Stimulated activated naive CD8-positive, alpha-beta T cell treated with anti-CD3 and anti-CD28 coated beads, Interleukin-15, amount 100 ng/mL, for 72 hours (primary cell): ENCODE measurements at regions not wholly inside any gene's neighbourhood (a gene's known extent, or its start where the extent isn't known, plus 50 kb on each side); places are given as distances from the start of the nearest gene placed in this dataset.

ENCODE experiments used
- ATAC-seq: fragments of 150-1000 bp; cut with Tn5 transposase; 2 replicates; pipeline ENCODE4 v1.10.0; 2021; ENCODE audit warnings: mild to moderate bottlenecking, moderate library complexity
- DNase-seq, 2 donors: peaks; one replicate each; pipeline ENCODE4 v3.0.0; 2021 to 2022
- H3K27ac Mint-ChIP-seq, 2 donors: one replicate each; pipeline ENCODE4 v1.8.0; 2022; ENCODE audit warnings: mild to moderate bottlenecking in 2 of 2, mixed read lengths in 2 of 2, moderate library complexity in 2 of 2
- H3K27me3 Mint-ChIP-seq: one replicate; pipeline ENCODE4 v1.8.0; 2022; ENCODE audit warnings: mixed read lengths
- H3K4me1 Mint-ChIP-seq: one replicate; pipeline ENCODE4 v1.8.0; 2022; ENCODE audit warnings: mild to moderate bottlenecking, mixed read lengths
- H3K4me3 Mint-ChIP-seq, 2 donors: one replicate each; pipeline ENCODE4 v1.8.0; 2022; ENCODE audit warnings: mild to moderate bottlenecking in 2 of 2, mixed read lengths in 2 of 2, moderate library complexity in 1 of 2
- H3K9me3 Mint-ChIP-seq, 2 donors: one replicate each; pipeline ENCODE4 v1.8.0; 2022; ENCODE audit warnings: mixed read lengths in 2 of 2

DNA sequence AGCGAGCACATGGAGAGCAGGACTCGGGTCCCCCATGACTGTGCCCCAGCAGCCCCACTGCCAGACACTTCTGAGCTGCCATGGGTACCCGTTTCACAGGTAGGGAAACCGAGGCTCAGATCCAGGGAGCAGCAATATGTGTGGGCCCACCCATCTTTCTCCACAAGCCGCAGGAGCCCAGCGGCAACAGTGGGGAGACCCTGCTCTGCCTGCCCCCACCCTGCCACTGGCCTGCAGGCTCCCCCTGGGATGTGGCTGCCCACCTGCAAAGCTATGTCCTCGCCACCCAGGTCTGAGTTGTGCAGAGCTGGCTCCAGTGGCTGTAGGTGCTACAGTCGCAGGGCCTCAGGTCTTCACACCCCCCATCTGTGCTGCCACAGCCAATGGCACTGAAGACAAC lies 50.6 kb upstream of the C1QTNF9B start:
- H3K4me3 Mint-ChIP-seq: no peak overlapping the region
- DNase-seq: no peak
- no peaks in the 10 kb centered on the region for H3K9me3 Mint-ChIP-seq
- H3K4me1 Mint-ChIP-seq: peaks cover 7% of the 10 kb centered on the region
- H3K27ac Mint-ChIP-seq: no peak overlapping the region
- no peak for ATAC-seq
- peaks cover 31% of the 10 kb centered on the region for H3K27me3 Mint-ChIP-seq

DNA sequence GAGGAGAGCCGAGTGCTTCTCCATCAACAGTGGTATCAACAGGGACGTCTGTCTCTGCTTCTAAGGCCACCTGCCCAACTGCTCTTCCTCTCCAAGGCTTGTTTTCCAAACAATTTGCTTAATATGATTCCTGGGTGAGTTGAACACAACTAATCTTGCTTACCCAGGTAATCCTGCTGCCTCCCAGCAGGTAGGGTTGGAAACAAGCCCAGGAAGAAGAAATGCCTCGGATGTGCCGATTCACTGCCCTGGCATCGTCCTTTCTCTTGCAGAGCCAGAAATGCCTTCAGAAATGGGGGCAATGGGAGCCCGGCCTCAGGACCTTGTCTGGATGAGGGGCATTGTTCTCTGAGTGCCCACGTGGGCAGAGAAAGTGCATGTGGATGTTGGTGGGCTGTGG lies 51.9 kb upstream of the C1QTNF9B start:
- DNase-seq (no peak), ATAC-seq (no peak)
- Mint-ChIP-seq H3K27me3 (peaks cover 40% of the 10 kb centered on the region), H3K27ac (no peak overlapping the region), H3K4me1 (peaks cover 7% of the 10 kb centered on the region), H3K4me3 (no peak overlapping the region), H3K9me3 (no peaks in the 10 kb centered on the region)

DNA sequence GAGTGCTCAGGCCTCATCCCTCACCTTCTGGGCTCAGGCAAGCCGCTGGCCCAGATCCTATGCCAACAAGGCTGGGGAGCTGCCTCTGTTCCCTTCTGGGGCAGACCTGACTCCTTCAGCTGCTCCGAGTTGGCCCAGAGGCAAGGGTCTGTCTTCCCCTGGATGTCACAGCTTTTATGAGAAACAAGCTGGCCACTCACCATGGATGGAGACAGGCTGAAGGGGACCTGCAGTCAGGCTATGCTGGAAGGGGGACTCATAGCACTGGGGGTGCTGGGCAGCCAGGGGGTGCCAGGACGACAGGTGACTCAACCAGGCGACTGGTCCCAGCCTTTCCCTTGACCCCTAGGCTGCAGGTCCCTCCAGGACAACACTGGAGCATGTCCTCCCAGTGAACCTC lies 52.4 kb upstream of the C1QTNF9B start:
- H3K9me3 Mint-ChIP-seq: no peaks in the 10 kb centered on the region
- H3K27ac Mint-ChIP-seq: no peak overlapping the region
- peaks cover 7% of the 10 kb centered on the region for H3K4me1 Mint-ChIP-seq
- DNase-seq (no peak), ATAC-seq (no peak)
- no peak overlapping the region for H3K4me3 Mint-ChIP-seq
- H3K27me3 Mint-ChIP-seq: peaks cover 46% of the 10 kb centered on the region

DNA sequence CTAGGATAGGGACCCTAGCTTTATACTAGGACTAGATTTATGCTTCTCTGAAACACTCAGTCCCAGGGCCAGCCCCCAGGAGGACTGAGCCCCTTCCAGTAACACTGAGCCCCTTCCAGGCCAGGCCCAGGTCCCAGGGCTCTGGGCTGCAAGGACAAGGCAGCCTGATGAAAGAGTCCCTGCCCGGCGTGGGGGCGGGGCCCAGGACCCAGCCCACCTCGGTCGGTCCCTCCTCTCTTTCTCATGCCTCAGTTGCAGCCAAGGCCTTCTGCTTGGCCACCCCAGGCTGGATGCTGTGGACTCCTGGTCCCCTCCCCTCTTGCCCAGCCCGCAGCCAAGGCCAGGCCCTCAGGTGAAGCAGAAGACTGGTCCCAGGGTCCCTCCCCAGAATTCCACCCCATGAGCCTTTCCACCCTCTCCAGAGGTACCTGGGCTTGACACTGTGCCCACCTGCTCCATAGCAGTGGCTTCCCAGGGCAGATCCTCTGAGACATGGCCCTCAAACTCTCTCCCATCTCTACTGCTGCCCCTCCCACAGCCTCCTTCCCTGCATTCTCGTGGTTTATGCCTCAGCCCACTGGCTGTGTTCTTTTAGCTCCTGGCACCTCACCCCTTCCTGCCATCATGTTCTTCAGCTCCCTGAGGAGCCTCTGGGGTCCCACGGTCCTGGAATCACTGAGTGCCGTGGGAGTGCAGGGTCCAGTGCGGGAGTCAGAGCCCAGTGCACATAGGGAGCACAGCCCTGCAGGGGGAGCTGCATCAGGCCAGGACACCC lies 53.6 kb upstream of the C1QTNF9B start:
- H3K27me3 Mint-ChIP-seq: peaks cover 54% of the 10 kb centered on the region
- no peak for DNase-seq
- peaks cover 16% of the 10 kb centered on the region for H3K4me1 Mint-ChIP-seq
- ATAC-seq: no peak
- H3K4me3 Mint-ChIP-seq: no peak overlapping the region
- H3K27ac Mint-ChIP-seq: no peak overlapping the region
- H3K9me3 Mint-ChIP-seq: no peaks in the 10 kb centered on the region

DNA sequence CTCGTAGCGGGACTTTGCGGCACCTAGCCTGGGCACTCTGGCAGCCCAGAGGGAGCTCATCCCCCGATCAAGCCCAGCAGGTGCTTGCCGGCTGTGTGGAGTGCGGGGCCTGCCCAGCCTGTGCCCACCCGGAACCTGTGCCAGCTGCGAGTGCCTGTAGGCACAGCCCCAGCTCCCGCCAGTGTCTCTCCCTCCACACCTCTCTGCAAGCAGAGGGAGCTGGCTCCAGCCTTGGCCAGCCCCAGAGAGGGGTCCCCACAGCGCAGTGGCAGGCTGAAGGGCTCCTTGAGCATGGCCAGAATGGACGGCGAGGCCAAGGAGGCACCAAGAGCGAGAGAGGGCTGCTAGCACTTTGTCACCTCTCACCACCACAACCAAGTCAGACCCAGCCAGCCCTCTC lies 55.5 kb upstream of the C1QTNF9B start:
- peaks cover 38% of the 10 kb centered on the region for H3K27me3 Mint-ChIP-seq
- DNase-seq (no peak), ATAC-seq (no peak)
- no peak overlapping the region for H3K4me3 Mint-ChIP-seq
- H3K4me1 Mint-ChIP-seq: peaks cover 14% of the 10 kb centered on the region
- H3K27ac Mint-ChIP-seq: no peak overlapping the region
- H3K9me3 Mint-ChIP-seq: no peaks in the 10 kb centered on the region

DNA sequence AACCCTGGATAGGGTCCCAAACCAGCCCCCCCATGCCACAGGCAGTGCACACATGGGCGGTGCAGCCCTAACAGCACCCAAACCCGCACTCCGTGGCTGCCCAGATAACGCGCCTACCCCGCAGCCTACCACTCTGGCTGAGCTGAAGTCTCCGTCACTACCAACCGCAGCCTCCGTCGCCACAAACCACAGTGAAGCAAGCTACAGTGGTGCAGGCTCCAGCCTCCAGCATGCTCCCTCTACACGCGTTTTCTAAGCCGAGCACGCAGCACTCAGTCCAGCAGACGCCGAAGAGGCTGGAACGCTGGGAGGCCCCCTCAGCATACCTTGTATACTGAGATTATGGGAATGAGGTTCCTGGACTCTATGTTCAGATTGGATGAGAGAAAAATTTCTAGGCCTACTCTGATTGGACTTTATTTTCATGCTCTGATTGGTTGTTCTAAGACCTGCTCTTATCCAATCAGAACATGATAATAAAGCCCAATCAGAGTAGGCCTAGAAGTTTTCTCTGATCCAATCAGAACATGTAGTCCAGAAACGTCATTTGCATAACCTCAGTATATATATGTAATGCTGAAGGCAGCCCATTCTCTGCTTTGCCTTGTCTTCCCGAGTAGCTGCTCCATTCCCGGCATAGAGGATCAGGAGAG lies 56.7 kb upstream of the C1QTNF9B start:
- Mint-ChIP-seq H3K27me3 (peaks cover 36% of the 10 kb centered on the region), H3K27ac (no peak overlapping the region), H3K4me1 (peaks cover 14% of the 10 kb centered on the region), H3K4me3 (no peak overlapping the region), H3K9me3 (no peaks in the 10 kb centered on the region)
- DNase-seq: no peak
- no peak for ATAC-seq

DNA sequence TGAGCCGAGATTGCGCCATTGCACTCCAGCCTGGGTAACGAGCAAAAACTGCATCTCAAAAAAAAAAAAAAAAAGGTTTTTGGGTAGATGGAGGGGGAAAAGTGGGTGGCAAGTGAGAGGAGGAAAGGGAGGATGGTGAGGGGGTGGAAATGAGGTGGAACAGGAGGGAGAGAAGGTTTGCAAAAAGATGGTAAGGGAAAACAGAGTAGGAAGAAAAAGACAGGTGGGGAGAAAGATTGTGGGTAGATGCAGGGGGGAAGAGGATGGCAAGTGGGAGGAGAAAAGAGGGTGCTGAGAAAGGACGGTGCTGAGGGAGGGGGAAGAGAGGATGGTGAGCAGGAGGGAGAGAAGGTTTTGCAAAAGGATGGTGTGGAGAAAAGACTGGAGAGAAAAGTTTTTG lies 57.8 kb upstream of the C1QTNF9B start:
- peaks cover 14% of the 10 kb centered on the region for H3K4me1 Mint-ChIP-seq
- H3K4me3 Mint-ChIP-seq: no peak overlapping the region
- no peak for ATAC-seq
- no peak for DNase-seq
- peaks cover 36% of the 10 kb centered on the region for H3K27me3 Mint-ChIP-seq
- no peak overlapping the region for H3K27ac Mint-ChIP-seq
- no peaks in the 10 kb centered on the region for H3K9me3 Mint-ChIP-seq

DNA sequence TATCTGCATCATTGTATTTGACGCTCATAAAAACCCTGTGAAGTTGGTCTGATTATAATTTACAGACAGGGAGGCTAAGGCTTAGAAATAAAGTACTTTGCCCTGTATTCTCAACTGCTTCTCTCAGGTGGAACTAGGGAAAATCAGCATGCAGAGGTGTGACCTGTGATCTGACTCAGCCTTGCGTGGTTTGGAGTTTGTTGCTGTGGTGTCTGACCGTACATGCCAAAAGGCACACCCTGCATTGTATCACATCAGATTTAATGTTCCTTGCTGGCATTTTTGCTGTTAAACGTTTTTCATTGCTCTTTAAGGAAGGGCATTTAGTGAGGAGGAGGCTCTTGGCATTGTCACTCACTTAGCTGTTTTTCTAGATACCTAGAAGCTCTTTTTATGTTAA lies 58.8 kb upstream of the C1QTNF9B start:
- Mint-ChIP-seq H3K4me3 (no peak overlapping the region), H3K27me3 (peaks cover 33% of the 10 kb centered on the region), H3K9me3 (no peaks in the 10 kb centered on the region), H3K27ac (peak overlapping the region in 1 of 2 donors; percentile 55), H3K4me1 (peaks cover 21% of the 10 kb centered on the region)
- peak; percentile 95 for ATAC-seq
- peak in 1 of 2 donors; percentile 52 for DNase-seq

DNA sequence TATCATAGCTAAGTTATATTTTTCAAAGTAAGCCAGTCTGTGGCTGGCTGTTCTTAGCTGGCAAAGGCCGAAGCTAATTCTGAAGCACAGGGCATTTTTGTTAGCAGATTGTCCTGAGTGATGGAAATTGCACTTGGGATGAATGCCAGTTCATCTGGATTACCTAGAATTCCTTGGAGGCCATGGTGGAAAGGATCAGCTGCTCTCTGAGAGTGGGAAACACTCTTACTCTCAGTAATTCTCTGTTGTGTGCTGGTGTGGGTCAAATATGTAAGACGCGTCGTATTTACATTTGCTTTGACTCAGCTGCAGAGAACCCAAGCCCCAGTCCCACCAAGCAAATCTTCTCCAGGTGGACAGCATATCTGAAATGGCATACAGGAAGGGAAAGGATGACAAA lies 60.7 kb upstream of the C1QTNF9B start:
- no peak overlapping the region for H3K4me3 Mint-ChIP-seq
- no peak overlapping the region for H3K27ac Mint-ChIP-seq
- no peaks in the 10 kb centered on the region for H3K9me3 Mint-ChIP-seq
- ATAC-seq (no peak), DNase-seq (no peak)
- peaks cover 30% of the 10 kb centered on the region for H3K27me3 Mint-ChIP-seq
- H3K4me1 Mint-ChIP-seq: peaks cover 21% of the 10 kb centered on the region

DNA sequence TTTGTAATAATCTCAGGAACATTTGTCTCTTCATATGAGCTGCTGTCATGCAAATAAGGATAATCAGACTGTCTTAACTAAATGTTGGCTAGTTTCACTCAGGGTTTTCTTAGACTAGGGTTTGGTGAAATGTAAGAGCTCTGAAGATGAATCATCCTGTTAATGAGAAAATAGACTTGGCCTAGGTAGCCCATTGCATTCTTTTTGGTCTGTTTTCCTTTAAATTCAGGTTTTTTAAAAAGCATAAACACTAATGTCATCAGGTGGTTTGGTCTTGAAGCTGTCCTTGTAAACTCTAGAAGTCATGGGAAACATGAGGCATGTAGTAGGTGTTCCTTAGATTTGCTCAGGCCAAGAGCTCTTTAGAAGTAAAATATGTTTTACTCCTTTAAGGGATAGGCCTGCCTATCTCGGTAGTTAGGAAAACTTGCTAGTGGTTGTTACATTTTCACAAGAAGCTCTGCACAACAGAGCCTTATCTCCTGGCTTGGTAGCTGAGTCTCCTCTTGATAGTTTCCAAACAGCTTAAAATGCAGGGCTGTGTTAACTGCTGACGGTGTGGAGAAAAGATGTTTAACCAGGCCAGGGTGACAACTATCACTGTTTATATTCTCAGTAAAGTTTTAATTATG lies 62.0 kb upstream of the C1QTNF9B start:
- no peak for DNase-seq
- Mint-ChIP-seq H3K27ac (no peak overlapping the region), H3K4me1 (peaks cover 34% of the 10 kb centered on the region), H3K27me3 (peaks cover 19% of the 10 kb centered on the region), H3K9me3 (no peaks in the 10 kb centered on the region), H3K4me3 (no peak overlapping the region)
- ATAC-seq: no peak

DNA sequence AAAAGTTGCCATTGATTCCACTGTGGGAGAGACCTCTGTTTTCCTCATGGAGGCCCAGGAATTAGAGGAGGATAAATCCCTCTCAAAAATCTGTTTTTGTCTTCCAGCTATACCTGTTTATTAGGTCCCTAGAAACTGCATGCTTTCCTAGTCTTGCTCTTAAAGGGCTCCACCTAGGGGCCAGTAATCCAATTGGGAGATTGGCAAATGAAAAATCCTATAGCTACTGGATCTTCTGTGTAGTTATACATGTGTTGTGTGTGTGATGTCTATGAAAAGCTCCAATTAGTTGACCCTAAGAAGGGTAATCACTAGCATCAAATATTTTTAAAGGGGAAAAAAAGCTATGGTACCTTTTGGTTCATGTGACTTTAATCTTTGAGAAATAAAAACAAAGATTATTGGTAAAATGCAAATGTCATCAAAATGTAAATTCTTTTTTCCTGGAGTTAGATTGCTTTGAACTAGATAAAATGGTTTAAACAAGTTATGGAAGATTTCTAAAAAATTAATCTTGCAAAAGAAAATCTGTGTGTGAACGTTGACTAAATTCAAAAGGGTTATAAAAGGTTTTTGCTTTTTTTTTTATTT lies 63.4 kb upstream of the C1QTNF9B start:
- Mint-ChIP-seq H3K4me1 (peaks cover 36% of the 10 kb centered on the region), H3K9me3 (no peaks in the 10 kb centered on the region), H3K27ac (no peak overlapping the region), H3K4me3 (no peak overlapping the region), H3K27me3 (peaks cover 6% of the 10 kb centered on the region)
- no peak for DNase-seq
- ATAC-seq: no peak

DNA sequence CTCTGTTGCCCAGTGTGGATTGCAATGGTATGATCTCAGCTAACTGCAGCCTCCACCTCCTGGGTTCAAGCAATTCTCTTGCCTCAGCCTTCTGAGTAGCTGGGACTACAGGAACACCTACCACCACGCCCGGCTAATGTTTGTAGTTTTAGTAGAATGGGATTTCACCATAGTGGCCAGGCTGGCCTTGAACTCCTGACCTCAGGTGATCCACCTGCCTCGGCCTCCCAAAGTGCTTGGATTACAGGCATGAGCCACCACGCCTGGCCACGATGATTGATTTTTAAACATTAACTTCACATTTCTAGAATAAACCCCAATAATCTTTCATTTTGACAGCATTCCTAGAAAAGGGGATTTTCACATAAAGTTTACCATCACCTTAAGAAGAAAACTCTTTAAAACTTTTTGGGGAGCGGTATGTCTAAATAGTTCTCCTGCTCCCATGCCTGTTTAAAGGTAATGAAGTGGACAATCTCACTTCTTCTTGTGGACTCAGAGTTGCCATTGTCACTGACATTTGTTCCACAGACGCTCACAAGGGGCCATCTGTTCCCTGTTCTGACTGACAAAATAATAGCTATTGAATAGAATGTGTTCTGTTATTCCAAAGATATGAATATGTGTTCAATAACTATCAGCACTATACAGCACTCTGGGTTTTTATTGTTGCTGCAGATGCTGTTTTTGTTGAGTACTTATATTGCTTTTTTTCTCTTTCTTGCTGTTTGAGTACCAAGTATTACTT lies 66.1 kb upstream of the C1QTNF9B start:
- Mint-ChIP-seq H3K4me3 (peak overlapping the region in 1 of 2 donors; percentile 59), H3K4me1 (peaks cover 52% of the 10 kb centered on the region), H3K27me3 (no peaks in the 10 kb centered on the region), H3K27ac (peak overlapping the region in 1 of 2 donors; percentile 54), H3K9me3 (no peaks in the 10 kb centered on the region)
- DNase-seq (no peak), ATAC-seq (peak; percentile 21)

DNA sequence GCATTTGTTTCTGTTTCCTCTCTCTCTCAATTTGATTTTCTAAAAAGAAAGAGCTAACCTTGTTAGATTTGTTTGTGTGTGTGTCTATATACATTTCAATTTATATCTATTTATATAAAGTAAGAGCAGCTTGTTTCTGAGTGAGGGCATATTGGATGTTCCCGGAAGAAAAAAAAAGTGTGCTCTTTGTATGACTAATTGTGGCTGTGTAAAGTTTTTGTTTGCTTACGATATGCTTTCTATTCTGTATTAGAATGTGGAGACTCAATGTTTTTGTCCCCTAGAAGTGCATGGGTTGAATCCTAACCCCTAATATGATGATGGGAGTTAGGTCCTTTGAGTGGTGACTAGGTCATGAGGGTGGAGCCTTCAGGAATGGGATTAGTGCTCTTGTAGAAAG lies 66.6 kb upstream of the C1QTNF9B start:
- H3K4me3 Mint-ChIP-seq: peak overlapping the region in 1 of 2 donors; percentile 36
- H3K27me3 Mint-ChIP-seq: no peaks in the 10 kb centered on the region
- no peaks in the 10 kb centered on the region for H3K9me3 Mint-ChIP-seq
- ATAC-seq (peak; percentile 39), DNase-seq (no peak)
- no peak overlapping the region for H3K27ac Mint-ChIP-seq
- peaks cover 52% of the 10 kb centered on the region for H3K4me1 Mint-ChIP-seq

DNA sequence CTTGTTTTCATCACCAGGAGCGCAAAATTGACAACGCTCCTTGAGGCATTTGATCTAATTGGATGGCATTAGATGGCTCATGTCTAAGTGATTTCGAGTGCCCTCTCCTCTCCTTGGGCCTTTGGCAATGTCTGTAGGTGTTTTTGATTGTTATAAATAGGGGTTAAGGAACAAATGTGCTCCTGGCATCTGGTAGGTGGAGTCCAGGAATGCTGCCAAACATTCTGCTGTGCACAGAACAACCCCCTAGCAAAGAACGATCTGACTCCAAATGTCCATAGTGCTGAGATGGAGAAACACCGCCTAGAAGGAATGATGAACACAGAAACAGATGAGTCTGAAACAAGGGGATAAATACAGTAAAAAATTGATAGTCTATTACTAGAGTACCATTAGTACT lies 68.0 kb upstream of the C1QTNF9B start:
- H3K4me3 Mint-ChIP-seq: no peak overlapping the region
- no peak overlapping the region for H3K27ac Mint-ChIP-seq
- H3K4me1 Mint-ChIP-seq: peaks cover 52% of the 10 kb centered on the region
- ATAC-seq (no peak), DNase-seq (no peak)
- no peaks in the 10 kb centered on the region for H3K27me3 Mint-ChIP-seq
- no peaks in the 10 kb centered on the region for H3K9me3 Mint-ChIP-seq

DNA sequence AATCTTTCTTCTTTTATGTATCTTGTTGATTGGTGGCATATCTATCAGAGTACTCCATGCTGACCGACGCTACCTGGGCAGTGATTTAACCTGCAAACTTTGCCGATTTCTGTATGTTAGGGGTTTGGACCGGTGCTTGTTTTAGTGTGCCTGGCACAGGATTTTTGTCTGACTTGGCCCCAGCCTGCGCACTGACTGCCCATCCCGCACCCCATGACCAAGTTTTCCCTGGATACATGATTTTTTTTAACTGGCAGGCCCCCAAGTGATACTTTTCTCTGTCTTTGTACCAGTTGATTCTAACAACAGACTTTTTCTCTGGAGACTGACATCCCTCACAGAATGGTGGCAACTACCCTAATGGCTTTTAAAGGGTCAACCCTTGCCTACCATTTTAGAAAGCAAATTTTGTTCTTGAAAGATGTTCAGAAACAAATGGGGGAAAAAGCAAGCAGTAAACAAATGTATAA lies 69.0 kb upstream of the C1QTNF9B start:
- DNase-seq (no peak), ATAC-seq (no peak)
- Mint-ChIP-seq H3K27me3 (no peaks in the 10 kb centered on the region), H3K27ac (peak overlapping the region in 1 of 2 donors; percentile 67), H3K4me3 (peak overlapping the region; percentile 69 to 80), H3K4me1 (peaks cover 46% of the 10 kb centered on the region), H3K9me3 (no peaks in the 10 kb centered on the region)
